ENCODE measurements at regions not wholly inside any gene's neighbourhood (a gene's known extent, or its start where the extent isn't known, plus 50 kb on each side); places are given as distances from the start of the nearest gene placed in this dataset.

- TF ChIP-seq CTCF (IDR thresholded peaks at IDR 0.05) (no peak), POLR2A (IDR thresholded peaks at IDR 0.05) (no peak)
These were observed 863.0 kb upstream of the GJE1 start for GRCh38 chr6:141269684-141270083.

All from Peyer's patch (tissue), 4 donors.